PC-3 (cell line): ENCODE measurements at regions not wholly inside any gene's neighbourhood (a gene's known extent, or its start where the extent isn't known, plus 50 kb on each side); places are given as distances from the start of the nearest gene placed in this dataset.

Experiments
- ATAC-seq: fragments of 200-7000 bp; cut with Tn5 transposase; 2 replicates; pipeline ENCODE4 v1.9.1; 2020; ENCODE audit warnings: mild to moderate bottlenecking, moderate library complexity
- BruUV-seq: library from RNA; stranded (reverse); fragments of 400-500 nt; replicated peaks from 2 replicates; lab custom pipeline; 2021; lab: Mats Ljungman, UMichigan
- CTCF ChIA-PET: fragments of 300-600 bp; sonication (Branson Sonifier 250); formaldehyde crosslinking; loops from one replicate; lab custom pipeline; 2022; ENCODE audit warnings: antibody characterized with exemption; lab: Charles Lee
- POLR2A ChIA-PET: fragments of 300-600 bp; sonication (Branson Sonifier 250); formaldehyde crosslinking; loops from one replicate; lab custom pipeline; 2022; ENCODE audit warnings: antibody characterized with exemption; ENCODE audit not compliant: unreplicated experiment; lab: Charles Lee
- DNase-seq: peaks from one replicate; pipeline ENCODE4 v3.0.0-alpha.2; 2015
- H2AFZ ChIP-seq: fragments of 300-600 bp; sonication (generic); 2 replicates; pipeline ENCODE4 v1.6.0; 2016; ENCODE audit warnings: antibody characterized with exemption, low read length
- H3F3A ChIP-seq: fragments of 300-600 bp; sonication (generic); one replicate; pipeline ENCODE4 v1.6.0; 2017; ENCODE audit warnings: antibody characterized with exemption, low read length, control low read depth, mild to moderate bottlenecking; ENCODE audit not compliant: unreplicated experiment
- H3K27ac ChIP-seq: fragments of 300-600 bp; sonication (generic); 2 replicates; pipeline ENCODE4 v1.5.1; 2016; ENCODE audit warnings: mild to moderate bottlenecking, low read length
- H3K27me3 ChIP-seq: fragments of 300-600 bp; sonication (generic); 2 replicates; pipeline ENCODE4 v1.6.1; 2016; ENCODE audit warnings: low read length, mixed read lengths
- H3K36me3 ChIP-seq: fragments of 300-600 bp; sonication (generic); 2 replicates; pipeline ENCODE4 v1.6.1; 2016; ENCODE audit warnings: low read depth, mixed run types, low read length, mixed read lengths
- H3K4me1 ChIP-seq: fragments of 300-600 bp; sonication (generic); 2 replicates; pipeline ENCODE4 v1.5.1; 2016; ENCODE audit warnings: low read length; ENCODE audit not compliant: insufficient read depth
- H3K4me2 ChIP-seq: fragments of 300-600 bp; sonication (generic); 2 replicates; pipeline ENCODE4 v1.6.0; 2016; ENCODE audit warnings: low read length
- H3K4me3 ChIP-seq: fragments of 300-600 bp; sonication (generic); 2 replicates; pipeline ENCODE4 v1.5.1; 2016; ENCODE audit warnings: mild to moderate bottlenecking, low read length, mixed read lengths
- H3K79me2 ChIP-seq: fragments of 300-600 bp; sonication (generic); 2 replicates; pipeline ENCODE4 v1.6.1; 2017; ENCODE audit warnings: low read length, mixed read lengths
- H3K9ac ChIP-seq: fragments of 300-600 bp; sonication (generic); 2 replicates; pipeline ENCODE4 v1.6.0; 2016; ENCODE audit warnings: mild to moderate bottlenecking, low read length
- H3K9me2 ChIP-seq: fragments of 300-600 bp; sonication (generic); replicated peaks from 2 replicates; pipeline ENCODE4 v1.6.1; 2016; ENCODE audit warnings: mixed run types, low read length, mixed read lengths
- H3K9me3 ChIP-seq: fragments of 300-600 bp; sonication (generic); 2 replicates; pipeline ENCODE4 v1.6.1; 2016; ENCODE audit warnings: low read length, mixed read lengths
- H4K20me1 ChIP-seq: fragments of 300-600 bp; sonication (generic); 2 replicates; pipeline ENCODE4 v1.6.1; 2016; ENCODE audit warnings: low read length, mixed read lengths
- CTCF ChIP-seq: fragments of 300-600 bp; sonication (generic); conservative IDR thresholded peaks from 2 replicates; pipeline ENCODE4 v1.5.1; 2017; ENCODE audit warnings: antibody characterized with exemption, low read depth, mild to moderate bottlenecking, low read length
- EZH2 ChIP-seq: fragments of 300-600 bp; sonication (generic); IDR thresholded peaks from one replicate; pipeline ENCODE4 v1.6.1; 2017; ENCODE audit warnings: antibody characterized with exemption, mild to moderate bottlenecking, low read length; ENCODE audit not compliant: unreplicated experiment
- EZH2phosphoT487 ChIP-seq: fragments of 300-600 bp; sonication (generic); IDR thresholded peaks from 2 replicates; pipeline ENCODE4 v1.6.1; 2018; ENCODE audit warnings: mild to moderate bottlenecking, antibody characterized with exemption, low read length, borderline replicate concordance
- intact Hi-C: fragments of 100-400 bp; cut with micrococcal nuclease; formaldehyde crosslinking; loops from 2 replicates; pipeline ENCODE4 v1.9.0; 2023

GRCh38 chr17:14469971-14470370 is 169.1 kb downstream of the HS3ST3B1 start:
- Histone ChIP-seq H3K9ac (no peak overlapping the region), H3K9me3 (no peaks in the 10 kb centered on the region), H3K4me2 (no peak overlapping the region), H3K4me3 (no peak overlapping the region), H3K79me2 (no peaks in the 10 kb centered on the region), H3K27me3 (no peaks in the 10 kb centered on the region), H2AFZ (no peak overlapping the region), H3K9me2 (no peaks in the 10 kb centered on the region), H3F3A (no peaks in the 10 kb centered on the region), H3K4me1 (peaks cover 14% of the 10 kb centered on the region), H3K27ac (no peak overlapping the region), H3K36me3 (no peaks in the 10 kb centered on the region), H4K20me1 (no peaks in the 10 kb centered on the region)
- CTCF ChIA-PET: no interaction called here
- POLR2A ChIA-PET: no interaction called here
- no peak for TF ChIP-seq CTCF
- TF ChIP-seq EZH2: no peak
- no peak for TF ChIP-seq EZH2phosphoT487
- intact Hi-C loops: no loop called here
- no TSS peak for BruUV-seq
- ATAC-seq: no peak
- DNase-seq: no peak

GRCh38 chr17:14468858-14469257 is 168.0 kb downstream of the HS3ST3B1 start:
- Histone ChIP-seq H3K9me2 (no peaks in the 10 kb centered on the region), H3K9ac (no peak overlapping the region), H3K4me1 (peaks cover 14% of the 10 kb centered on the region), H3K4me2 (no peak overlapping the region), H2AFZ (no peak overlapping the region), H3K9me3 (no peaks in the 10 kb centered on the region), H3K4me3 (no peak overlapping the region), H3K36me3 (no peaks in the 10 kb centered on the region), H4K20me1 (no peaks in the 10 kb centered on the region), H3F3A (no peaks in the 10 kb centered on the region), H3K79me2 (no peaks in the 10 kb centered on the region), H3K27me3 (0 out of 2 replicates have a peak, but pooled peaks cover 6% of the 10 kb centered on the region), H3K27ac (no peak overlapping the region)
- ChIA-PET CTCF (no interaction called here), POLR2A (no interaction called here)
- no peak for TF ChIP-seq EZH2phosphoT487
- TF ChIP-seq EZH2: no peak
- TF ChIP-seq CTCF: no peak
- intact Hi-C loops: no loop called here
- no peak for ATAC-seq
- DNase-seq: no peak
- no TSS peak for BruUV-seq

- H3K9me2 ChIP-seq: no peaks in the 10 kb centered on the region
- no peak for ATAC-seq
- TF ChIP-seq EZH2 (no peak), CTCF (no peak)
Observed at GRCh38 chr17:14461227-14461548, 160.3 kb downstream of the HS3ST3B1 start.

More at GRCh38 chr17:14461227-14461548, 160.3 kb downstream of the HS3ST3B1 start:
- BruUV-seq: no TSS peak
- no peak overlapping the region for H2AFZ ChIP-seq
- no peaks in the 10 kb centered on the region for H3F3A ChIP-seq
- DNase-seq: no peak
- CTCF ChIA-PET: no interaction called here
- peaks cover 41% of the 10 kb centered on the region for H3K27me3 ChIP-seq
- no peaks in the 10 kb centered on the region for H4K20me1 ChIP-seq
- no peaks in the 10 kb centered on the region for H3K79me2 ChIP-seq
- POLR2A ChIA-PET: no interaction called here
- no peak overlapping the region for H3K27ac ChIP-seq
- H3K9ac ChIP-seq: no peak overlapping the region
- H3K4me2 ChIP-seq: no peak overlapping the region
- no peaks in the 10 kb centered on the region for H3K36me3 ChIP-seq
- no peaks in the 10 kb centered on the region for H3K4me1 ChIP-seq
- intact Hi-C loops: no loop called here
- H3K4me3 ChIP-seq: no peak overlapping the region
- no peaks in the 10 kb centered on the region for H3K9me3 ChIP-seq
